NCI-H2196 (cell line): ENCODE measurements at regions not wholly inside any gene's neighbourhood (a gene's known extent, or its start where the extent isn't known, plus 50 kb on each side); places are given as distances from the start of the nearest gene placed in this dataset.

Experiments used
- DNase-seq: peaks from one replicate; lab custom pipeline; 2025; ENCODE audit not compliant: unreplicated experiment; lab: John Stamatoyannopoulos, UW

DNA sequence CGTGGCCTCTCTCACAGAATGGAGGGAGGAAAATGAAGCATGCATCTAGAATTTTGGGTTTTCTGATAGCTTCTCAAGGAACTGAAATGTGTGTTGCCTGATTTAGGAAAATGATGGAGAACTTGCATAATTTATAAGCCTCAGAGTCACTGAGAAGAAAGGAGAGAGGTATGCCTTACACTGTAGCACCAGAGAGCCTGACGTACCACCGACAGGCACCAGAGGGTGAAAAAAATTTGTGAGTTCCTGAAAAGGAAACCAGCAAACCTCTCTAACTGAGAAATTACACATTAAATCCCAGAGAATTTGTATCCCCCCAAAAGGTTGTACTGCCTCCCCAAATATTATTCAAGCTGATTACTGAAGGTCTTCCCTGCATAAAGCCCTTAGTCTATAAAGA, 915.3 kb upstream of the SLITRK6 start:
- DNase-seq: no peak

DNA sequence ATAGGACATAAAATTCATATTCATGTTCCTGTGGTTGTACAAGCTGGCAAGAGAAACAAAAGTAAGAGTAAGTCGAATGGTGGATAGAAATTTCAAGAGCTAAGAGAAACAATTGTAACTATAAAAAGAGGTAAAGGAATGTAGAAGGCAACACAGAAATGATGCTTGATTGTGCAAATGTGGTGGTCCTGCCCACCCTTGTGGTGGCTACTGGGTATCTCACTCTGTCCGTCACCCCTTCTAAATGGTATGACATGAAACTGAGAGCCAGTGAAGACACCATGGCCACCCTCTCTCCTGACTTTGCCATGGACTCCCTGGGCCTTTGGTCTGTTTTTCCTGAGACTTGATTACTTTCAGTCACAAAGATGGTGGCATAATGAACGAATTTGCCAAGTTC, 925.9 kb upstream of the SLITRK6 start:
- DNase-seq: no peak

DNA sequence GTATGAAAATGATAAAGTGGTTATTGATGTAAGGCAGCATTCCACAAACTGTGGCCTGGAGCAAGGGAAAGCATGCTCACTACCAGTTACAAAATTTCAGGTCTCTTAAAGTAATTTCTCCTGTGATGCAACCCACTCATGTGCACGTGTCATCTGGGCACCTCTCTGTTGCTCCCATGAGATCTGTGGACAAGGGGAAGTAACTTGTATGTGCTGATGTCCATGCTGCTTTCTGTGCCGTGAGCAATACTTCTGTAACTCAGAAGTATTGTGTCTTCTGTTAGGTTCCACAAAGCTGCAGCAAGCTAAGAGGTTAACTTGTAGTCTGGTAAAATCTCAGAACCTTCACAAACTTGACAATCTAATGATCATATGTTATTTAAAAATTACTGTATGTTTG, 930.0 kb upstream of the SLITRK6 start:
- no peak for DNase-seq

DNA sequence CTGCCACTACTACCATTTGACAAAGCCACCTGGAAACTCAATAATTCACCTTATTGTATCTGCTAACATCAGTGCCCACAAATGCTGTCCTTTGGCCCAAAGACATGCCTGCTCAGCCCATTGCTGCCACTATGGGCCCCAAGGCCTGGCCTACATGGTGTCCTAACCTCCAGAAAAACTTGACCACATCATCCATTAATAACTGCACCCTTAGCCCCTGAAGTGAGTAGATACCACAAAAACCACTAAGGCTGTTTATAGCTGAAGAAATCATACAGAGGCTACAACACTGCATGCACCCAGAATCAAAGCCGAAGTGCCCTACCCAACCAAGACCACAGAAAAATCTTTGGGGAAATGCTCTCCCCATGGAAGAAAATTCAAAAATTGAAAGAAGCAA, 932.8 kb upstream of the SLITRK6 start:
- DNase-seq: no peak

DNA sequence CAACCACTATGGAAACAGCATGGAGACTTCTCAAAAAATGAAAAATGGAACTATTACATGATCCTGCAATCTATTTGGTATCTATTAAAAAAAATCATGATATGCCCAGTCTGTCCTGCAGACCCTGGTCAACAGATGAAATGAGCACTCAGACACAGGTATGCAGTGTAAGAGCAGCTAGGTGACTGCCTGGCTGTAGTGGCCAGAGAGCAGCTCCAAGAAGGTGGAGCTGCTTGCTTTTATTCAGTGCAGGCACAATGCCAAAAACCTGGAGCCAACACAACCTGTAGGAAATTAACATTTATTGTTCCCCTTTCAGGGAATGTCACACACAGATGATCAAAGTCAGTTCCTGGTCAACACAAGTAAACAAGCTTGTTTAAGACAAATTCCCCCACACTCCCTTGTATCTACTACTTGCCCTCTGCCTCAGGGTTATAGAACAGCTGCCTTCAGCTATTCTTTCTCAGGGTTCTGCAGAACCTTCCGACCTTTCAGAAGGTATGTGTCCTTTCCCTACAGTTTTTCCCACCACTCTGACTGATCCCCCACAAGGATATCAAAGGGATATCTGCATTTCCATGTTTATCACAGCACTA, 933.7 kb upstream of the SLITRK5 start:
- DNase-seq: no peak

DNA sequence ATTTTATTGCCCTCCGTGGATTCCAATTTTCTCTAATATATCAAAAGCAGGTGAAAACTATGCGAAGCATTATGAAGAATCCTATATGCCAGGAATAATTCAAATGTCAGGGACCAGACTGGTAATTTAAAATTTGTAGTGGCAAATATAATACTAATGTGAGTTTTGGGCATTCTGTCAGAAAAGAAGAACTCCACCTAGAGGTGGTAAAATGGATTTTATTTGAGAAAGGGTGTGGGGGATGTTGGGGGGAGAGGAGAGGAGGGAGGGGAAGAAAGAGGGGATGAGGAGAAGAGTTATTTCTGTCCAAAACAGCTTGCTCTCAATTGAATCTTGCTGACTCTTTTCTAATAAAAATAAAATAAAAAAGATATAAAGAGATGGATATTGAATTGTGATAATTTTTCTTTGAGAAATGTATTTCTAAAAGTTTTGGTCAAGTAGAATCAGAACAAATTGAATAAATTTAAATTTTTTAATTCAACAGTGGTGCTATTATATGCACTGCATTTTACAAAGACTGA, 929.3 kb upstream of the SLITRK5 start:
- no peak for DNase-seq

DNA sequence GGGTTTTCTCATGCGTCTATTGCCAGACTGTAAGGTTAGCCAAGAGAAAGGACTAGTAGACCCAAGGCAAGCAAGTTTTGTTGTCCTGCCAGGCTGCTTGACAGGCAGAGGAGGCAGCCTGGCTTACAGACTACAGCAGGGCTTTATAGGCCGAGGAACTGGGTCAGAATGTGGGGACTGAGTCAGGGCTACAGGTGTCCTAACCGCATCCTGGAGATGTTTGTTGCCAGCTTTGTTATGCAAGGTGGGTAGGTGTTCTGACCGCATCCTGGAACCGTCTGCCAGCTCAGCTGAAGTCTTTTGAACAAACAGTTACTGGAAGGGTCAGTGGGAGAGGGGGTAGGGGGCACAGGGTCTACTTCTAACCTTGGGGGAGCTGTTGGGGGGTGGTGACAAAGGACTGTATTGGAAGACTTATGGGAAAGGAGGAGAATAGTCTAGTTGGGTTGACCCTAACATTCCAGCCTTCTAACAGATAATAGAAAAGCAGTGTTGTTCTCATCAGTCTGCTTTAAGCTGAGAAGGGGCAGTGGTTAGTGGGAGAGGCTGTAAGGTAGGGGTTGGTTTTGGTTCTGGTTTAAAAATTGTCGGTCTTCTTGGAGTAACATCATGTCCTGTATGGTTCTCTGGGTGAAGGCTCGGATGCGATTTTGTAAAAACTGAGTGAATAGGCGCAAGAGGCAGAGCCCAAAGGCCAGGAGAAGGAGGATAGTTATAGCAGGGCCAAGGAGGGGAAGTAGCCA, 913.8 kb upstream of the SLITRK5 start:
- no peak for DNase-seq

DNA sequence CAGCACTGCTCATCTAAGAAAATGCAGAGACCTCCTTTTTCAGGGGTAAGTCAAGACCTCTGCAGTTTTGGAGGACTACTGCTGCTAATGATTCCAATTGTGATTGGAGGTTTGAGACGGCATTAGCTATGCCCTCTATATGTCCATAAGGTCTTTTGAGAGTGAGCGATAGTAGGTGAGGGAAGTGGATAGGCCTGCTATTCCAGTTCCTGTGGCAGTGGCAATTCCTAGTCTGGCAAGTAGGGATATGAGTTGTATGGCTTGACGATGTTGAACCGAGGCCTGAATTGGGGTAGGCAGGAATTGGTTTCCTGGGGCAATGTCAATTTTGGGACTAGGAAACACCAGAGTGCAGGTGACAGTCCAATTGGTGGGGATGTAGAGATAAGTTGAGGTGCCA, 913.1 kb upstream of the SLITRK5 start:
- DNase-seq: no peak

DNA sequence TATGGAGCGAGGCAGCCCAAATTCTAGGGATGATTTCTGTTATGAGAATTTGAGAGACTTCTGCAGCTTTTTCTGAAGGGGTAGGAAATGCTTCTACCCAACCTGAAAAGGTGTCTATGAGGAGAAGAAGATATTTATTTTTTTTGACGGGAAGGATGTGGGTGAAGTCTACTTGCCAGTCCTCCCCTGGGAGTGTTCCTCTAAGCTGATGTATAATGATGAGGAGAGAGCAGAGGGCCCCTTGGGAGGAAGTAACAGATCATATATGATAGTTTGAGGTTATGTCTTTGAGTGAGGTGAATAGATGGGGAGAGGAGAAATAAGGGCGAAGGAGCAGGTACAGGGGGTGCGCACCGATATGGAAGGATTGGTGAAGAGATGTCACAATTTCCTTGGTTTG, 910.6 kb upstream of the SLITRK5 start:
- no peak for DNase-seq

DNA sequence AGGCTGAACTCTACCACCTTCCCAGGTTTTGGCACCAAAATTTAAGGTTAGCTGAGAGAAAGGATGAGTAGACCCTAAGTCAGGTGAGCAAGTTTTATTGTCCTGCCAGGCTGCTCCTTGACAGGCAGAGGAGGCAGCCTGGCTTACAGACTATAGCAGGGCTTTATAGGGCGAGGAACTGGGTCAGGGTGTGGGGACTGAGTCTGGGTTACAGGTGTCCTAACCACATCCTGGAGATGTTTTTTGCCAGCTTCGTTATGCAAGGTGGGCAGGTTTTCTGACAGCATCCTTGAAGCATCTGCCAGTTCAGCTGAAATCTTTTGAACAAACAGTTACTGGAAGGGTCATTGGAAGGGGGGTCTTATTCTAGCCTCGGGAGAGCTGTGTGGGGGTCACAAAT, 905.7 kb upstream of the SLITRK5 start:
- no peak for DNase-seq

DNA sequence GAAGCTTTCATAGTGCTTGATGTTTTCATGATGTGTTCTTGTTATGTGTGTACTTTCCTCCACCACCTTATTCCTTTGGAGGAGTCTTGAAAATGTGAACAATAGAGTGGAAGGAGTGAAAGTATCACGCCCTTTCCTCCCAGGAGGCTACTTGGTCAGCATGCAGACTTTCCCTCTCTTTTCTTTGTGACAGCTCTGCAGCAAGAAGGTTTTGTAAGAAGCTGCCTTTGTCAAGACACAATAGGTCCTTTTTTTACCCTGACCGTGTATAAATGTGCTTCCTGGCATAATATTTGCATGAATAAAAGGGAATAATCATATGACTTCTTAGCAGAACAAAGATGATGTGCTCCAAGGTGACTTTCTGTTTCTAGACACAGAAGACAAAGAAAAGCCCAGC, 882.6 kb upstream of the SLITRK5 start:
- DNase-seq: no peak

DNA sequence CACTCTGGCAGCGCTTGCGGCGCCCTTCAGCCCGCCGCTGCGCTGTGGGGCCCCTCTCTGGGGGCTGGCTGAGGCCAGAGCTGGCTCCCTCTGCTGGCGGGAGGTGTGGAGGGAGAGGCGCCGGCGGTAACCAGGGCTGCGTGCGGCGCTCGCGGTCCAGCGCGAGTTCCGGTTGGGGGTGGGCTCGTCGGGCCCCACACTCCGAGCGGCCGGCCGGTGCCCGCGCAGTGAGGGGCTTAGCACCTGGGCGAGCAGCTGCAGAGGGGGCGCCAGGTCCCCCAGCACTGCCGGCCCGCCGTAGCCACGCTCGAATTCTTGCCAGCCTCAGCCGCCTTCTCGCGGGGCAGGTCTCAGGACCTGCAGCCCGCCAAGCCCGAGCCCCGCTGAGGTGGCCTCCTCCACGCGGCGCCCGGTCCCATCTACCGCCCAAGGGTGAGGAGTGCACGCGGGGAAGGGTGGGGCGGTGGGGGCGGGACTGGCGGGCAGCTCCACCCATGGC, 879.0 kb upstream of the SLITRK5 start:
- no peak for DNase-seq

DNA sequence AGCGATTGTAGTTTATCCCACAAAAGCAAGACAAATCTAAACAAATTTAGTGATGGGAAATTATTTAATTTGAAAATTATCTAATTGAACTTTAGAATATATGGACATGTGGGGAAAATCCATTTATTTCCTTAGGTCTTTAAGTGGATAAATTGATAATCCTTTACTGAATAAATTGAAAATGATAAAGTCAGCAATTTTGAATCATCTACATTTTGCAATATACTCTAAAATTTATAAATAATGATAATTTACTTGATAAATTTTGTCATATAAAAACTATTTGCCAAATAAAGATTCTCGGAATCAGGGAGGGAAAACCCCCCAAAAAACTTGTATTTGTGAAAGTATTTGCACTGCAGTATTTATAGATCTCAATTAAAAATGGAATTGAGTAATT, 875.3 kb upstream of the SLITRK5 start:
- DNase-seq: no peak

DNA sequence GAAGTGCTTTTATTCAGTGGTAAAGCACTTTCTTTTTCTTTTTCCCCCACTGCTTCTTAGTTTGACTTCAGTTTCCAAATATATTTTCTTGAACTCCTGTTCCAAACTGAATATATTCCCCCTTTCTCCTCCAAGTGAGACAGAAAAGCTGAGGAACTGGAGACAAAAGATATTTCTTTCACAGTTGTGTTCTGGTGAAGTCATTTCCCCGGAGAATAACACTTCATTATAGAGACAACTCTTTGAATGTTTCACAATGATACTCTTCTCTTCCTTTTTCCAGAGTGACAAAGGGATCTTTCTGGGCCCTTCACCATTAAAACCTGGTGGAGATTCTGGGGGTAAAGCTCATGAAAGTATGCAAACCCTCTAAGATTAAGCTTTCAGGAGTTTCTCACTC, 860.8 kb upstream of the SLITRK5 start:
- no peak for DNase-seq

DNA sequence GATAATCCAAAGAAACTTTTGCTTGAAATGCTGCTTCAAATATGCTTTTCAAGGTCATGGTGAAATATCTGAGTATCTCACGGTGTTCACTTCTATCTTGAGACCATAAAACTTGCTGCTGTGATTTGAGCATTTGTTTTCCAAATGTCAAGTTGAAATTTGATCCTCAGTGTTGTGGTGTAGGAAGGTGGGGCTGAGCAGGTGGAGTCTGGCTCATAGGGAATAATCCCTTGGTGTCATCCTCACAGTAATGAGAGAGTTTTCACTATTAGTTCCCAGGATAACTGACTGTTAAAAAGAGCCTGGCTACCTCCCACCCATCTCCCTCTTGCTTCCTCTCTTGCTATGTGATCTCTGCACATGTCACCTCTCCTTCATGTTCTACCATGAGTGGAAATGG, 858.0 kb upstream of the SLITRK5 start:
- no peak for DNase-seq

DNA sequence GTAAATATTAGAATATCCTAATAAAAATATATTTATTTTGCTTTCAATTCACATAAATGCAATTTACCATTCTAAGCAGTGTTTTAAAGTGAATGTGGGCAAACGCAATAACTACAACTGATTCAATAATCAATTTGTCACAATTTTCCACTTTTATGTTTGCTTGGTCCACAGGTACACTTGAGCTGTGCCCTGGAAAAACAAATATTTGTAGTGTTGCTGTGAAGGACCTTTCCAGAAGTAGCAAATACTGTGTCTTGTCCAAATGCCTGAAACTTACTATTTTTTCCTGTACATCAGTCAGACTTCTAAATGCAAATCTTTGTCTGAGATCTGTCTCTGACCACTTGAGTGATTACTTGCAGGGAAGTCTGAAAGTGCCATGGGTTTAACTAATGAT, 845.8 kb upstream of the SLITRK5 start:
- DNase-seq: no peak

DNA sequence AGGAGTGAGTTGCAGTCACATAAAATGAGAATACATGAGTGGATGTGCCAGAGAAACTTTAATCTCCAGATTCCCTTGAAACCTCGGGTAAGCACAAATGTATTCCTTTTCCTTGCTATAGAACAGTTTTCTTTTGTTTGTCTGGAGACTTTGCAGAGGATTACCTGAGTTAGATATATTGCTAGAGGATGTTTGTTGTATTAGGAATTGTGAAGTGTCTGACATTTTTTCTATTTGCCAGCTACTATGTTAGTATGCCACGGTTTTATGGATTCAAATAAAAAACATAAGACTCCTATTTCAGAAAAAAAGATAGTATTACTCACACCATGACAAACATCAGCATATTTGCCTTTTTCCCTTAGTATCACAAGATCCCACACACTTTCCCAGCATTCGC, 844.9 kb upstream of the SLITRK5 start:
- DNase-seq: no peak

DNA sequence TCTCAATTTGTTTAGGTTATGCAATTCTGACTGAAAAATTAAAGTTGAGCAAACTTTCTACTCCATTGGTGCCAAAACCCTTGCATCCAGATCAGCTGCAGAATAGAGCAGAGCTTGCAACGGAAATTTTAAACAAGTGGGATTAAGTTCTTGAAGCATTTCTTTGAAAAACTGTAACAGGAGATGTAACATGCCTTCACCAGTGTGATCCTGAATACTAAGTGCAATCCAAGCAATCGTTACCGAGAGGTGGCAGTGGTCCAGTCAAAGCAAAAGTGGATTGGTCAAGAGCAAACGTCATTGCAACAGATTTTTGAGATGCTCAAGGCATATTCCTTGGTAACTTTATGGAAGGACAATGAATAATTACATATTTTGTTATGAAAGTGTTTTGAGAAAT, 841.1 kb upstream of the SLITRK5 start:
- no peak for DNase-seq

DNA sequence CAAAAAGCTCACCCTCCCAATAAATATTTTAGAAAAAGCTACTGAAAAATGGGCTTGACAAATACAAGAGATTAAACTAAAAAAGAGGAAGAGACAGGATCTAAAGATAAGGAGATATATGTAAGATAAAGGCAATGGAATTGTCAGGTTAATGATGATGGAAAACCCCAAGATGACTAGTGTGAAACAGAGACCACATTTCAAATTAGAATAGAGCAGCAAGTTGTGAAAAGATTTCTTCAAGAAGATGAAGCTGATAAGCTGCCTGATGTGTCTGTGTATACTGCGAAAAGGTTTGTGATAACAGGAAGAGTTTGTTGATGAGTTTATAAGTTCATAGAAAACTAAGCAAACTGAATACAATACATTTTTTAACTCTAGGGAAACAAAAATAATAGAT, 840.1 kb upstream of the SLITRK5 start:
- no peak for DNase-seq

DNA sequence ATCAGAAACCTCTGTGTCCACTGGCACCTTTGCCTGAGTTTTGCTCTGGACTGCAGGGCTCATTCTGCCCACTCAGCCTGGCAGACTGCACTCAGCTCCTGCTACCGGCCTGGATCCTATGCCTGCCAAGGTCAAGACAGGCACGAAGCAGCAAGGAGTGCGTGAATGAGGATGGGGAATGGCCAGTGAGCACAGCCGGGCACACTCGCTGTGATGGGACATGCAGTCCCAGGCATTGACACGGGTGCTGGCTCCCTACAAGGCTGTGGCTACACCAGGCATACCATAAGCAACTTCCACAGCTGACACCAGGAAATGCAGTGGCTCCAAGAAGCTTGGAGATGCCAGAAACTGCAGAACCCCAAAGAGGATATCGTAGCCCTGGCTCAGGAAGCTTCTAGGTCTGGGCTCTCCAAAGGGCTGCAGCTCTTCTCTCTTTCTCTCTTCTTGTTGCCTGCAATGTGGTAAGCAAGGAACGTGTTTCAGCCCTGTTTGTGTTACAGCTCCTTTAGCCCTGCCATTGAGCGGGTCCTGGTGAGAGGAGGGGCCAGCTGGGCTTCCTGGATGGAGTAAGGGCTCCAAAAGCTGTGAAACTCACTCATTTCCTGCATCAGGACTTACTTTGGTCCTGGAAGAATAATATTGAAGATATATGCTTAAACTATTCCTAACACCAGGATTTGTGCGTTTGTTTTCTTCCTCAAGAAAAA, 832.6 kb upstream of the SLITRK5 start:
- no peak for DNase-seq

DNA sequence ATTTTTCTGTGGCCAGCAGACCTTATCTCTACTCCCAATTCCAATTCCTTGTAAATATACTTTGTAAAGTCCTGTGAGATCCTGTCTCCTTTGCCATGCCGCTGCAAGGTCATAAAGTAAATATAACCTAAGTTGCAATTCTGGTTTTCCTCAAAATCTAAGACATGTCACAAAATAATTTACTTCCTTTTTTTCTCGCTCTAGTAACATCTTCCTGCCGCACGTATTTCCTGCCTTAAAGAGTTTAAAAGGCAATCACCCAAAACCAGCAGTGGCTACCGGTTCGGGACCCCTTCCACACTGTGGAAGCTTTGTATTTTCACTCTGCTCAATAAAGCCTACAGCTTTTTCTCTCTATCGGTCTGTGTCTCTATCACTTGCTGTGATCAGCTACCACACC, 832.0 kb upstream of the SLITRK5 start:
- DNase-seq: no peak
